BE2C (cell line): ENCODE measurements at regions not wholly inside any gene's neighbourhood (a gene's known extent, or its start where the extent isn't known, plus 50 kb on each side); places are given as distances from the start of the nearest gene placed in this dataset.

Source experiments
- DNase-seq: peaks from one replicate; pipeline ENCODE4 v3.0.0-alpha.2; 2020
- H3K27me3 ChIP-seq: fragments of 250-450 bp; sonication (Bioruptor Pico); 2 replicates; pipeline ENCODE4 v1.5.1; 2020; ENCODE audit warnings: mild to moderate bottlenecking
- H3K36me3 ChIP-seq: fragments of 250-450 bp; sonication (Bioruptor Pico); 2 replicates; pipeline ENCODE4 v1.5.1; 2020; ENCODE audit warnings: mild to moderate bottlenecking
- H3K4me1 ChIP-seq: fragments of 250-450 bp; sonication (Bioruptor Pico); 2 replicates; pipeline ENCODE4 v1.5.1; 2020
- H3K4me3 ChIP-seq: 2 replicates; pipeline ENCODE4 v1.5.1; 2011; ENCODE audit warnings: low read depth, low read length
- H3K9me3 ChIP-seq: fragments of 250-450 bp; sonication (Bioruptor Pico); 2 replicates; pipeline ENCODE4 v1.5.1; 2020
- TF ChIP-seq, protein P1 (sequence below): IDR thresholded peaks from 2 replicates; pipeline ENCODE4 v1.5.1; 2012; ENCODE audit warnings: mild to moderate bottlenecking, low read depth, low read length

GRCh38 chr10:6980353-6980752 lies 400.3 kb upstream of the PRKCQ start:
- DNase-seq, result no peak
- Histone ChIP-seq H3K27me3 (no peaks in the 10 kb centered on the region), H3K9me3 (no peaks in the 10 kb centered on the region), H3K4me3 (no peak overlapping the region), H3K36me3 (no peaks in the 10 kb centered on the region), H3K4me1 (no peaks in the 10 kb centered on the region)
- TF ChIP-seq, protein P1, sequence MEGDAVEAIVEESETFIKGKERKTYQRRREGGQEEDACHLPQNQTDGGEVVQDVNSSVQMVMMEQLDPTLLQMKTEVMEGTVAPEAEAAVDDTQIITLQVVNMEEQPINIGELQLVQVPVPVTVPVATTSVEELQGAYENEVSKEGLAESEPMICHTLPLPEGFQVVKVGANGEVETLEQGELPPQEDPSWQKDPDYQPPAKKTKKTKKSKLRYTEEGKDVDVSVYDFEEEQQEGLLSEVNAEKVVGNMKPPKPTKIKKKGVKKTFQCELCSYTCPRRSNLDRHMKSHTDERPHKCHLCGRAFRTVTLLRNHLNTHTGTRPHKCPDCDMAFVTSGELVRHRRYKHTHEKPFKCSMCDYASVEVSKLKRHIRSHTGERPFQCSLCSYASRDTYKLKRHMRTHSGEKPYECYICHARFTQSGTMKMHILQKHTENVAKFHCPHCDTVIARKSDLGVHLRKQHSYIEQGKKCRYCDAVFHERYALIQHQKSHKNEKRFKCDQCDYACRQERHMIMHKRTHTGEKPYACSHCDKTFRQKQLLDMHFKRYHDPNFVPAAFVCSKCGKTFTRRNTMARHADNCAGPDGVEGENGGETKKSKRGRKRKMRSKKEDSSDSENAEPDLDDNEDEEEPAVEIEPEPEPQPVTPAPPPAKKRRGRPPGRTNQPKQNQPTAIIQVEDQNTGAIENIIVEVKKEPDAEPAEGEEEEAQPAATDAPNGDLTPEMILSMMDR, result no peak

GRCh38 chr10:6979371-6979770 lies 399.3 kb upstream of the PRKCQ start:
- H3K9me3 ChIP-seq, result no peaks in the 10 kb centered on the region
- no peaks in the 10 kb centered on the region for H3K4me1 ChIP-seq
- no peak overlapping the region for H3K4me3 ChIP-seq
- TF ChIP-seq, protein P1, result no peak
- H3K36me3 ChIP-seq, result no peaks in the 10 kb centered on the region
- H3K27me3 ChIP-seq, result no peaks in the 10 kb centered on the region
- DNase-seq, result no peak

DNA sequence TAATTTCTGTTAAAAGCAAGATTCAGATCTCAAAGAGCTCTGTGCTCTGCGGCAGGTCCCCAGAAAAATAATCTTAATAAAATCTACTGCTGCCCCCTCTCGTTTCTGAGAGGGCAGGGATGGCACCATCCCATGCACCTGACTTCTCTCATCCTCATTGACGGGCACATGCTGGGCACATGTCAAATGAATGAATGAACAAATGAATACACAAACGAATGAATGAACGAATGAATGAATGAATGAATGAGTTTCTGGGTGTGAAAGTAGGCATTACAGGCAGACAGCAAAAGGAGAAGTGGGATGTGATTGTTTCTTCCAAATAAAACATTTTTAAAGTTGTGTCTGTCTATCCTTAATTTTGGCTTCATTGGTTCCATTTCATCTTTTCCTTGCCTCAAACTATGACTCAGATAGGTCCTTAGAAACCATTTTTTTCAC lies 398.1 kb upstream of the PRKCQ start:
- TF ChIP-seq, protein P1, result no peak
- Histone ChIP-seq H3K27me3 (no peaks in the 10 kb centered on the region), H3K9me3 (no peaks in the 10 kb centered on the region), H3K4me3 (no peak overlapping the region), H3K4me1 (no peaks in the 10 kb centered on the region), H3K36me3 (no peaks in the 10 kb centered on the region)
- no peak for DNase-seq

DNA sequence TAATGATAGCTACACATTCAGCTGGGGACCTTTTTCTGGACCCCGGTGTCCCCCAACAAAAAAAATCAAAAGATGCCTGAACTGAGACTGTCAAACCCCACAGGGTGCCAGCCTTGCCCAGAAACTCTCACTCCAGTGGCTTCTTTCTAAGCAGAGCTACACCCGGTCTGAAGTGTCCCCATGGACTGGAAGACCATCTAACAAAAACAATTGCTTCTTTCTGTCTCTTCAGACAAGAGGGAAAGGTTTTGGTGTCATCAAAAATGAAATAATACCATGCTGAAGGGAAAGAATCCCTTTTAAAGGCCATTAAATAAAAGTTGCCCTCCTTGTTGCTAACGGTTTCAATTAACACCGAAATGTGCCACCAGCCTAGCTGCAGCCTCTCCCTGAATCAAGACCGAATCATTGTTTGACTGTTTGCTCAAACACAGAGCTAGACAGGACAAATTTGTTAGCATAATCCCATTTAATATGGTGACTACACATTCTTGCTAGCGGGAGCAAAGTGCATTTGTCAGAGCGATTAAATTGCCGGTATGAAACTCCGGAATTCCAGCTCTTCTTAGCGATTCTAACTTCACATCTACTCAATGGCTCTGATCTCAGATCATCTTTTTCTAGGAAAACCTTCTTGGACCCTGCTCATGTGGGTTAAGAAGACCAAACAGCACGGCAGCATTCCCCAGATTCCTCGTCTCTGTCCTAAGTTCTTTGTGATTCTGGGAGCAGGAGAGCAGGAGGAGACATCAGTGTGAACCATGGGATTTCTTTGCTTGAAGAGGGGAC lies 397.5 kb upstream of the PRKCQ start:
- TF ChIP-seq, protein P1, result no peak
- H3K36me3 ChIP-seq, result no peaks in the 10 kb centered on the region
- H3K4me3 ChIP-seq, result no peak overlapping the region
- no peaks in the 10 kb centered on the region for H3K9me3 ChIP-seq
- no peaks in the 10 kb centered on the region for H3K4me1 ChIP-seq
- DNase-seq, result no peak
- H3K27me3 ChIP-seq, result no peaks in the 10 kb centered on the region

GRCh38 chr10:6973899-6974298 lies 393.8 kb upstream of the PRKCQ start:
- DNase-seq, result no peak
- Histone ChIP-seq H3K27me3 (no peaks in the 10 kb centered on the region), H3K4me3 (no peak overlapping the region), H3K36me3 (no peaks in the 10 kb centered on the region), H3K4me1 (no peaks in the 10 kb centered on the region), H3K9me3 (no peaks in the 10 kb centered on the region)
- TF ChIP-seq, protein P1, result no peak

DNA sequence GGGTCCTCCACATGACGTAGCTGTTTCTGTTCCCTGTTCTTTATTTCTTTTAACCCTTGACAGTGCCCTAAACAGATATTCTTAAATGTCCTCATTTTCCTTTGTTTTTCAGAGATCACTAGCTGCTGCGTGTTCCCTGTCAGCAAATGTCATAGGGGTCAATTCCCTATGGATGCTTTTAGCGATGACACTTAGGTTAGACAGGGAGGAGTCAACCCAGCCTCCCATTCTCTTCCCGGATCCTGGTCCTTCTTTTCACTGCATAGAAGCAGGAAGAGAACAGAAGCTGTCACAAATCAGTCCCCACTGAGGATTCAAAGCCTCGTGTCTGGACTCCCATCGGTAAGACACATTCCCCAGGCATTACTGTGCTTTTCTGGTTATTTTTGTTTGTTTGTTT lies 392.1 kb upstream of the PRKCQ start:
- no peaks in the 10 kb centered on the region for H3K9me3 ChIP-seq
- TF ChIP-seq, protein P1, result no peak
- no peak for DNase-seq

More for the DNA sequence above, 392.1 kb upstream of the PRKCQ start:
- no peak overlapping the region for H3K4me3 ChIP-seq
- no peaks in the 10 kb centered on the region for H3K27me3 ChIP-seq
- H3K4me1 ChIP-seq, result no peaks in the 10 kb centered on the region
- H3K36me3 ChIP-seq, result no peaks in the 10 kb centered on the region
